H9 (cell line): ENCODE measurements at regions not wholly inside any gene's neighbourhood (a gene's known extent, or its start where the extent isn't known, plus 50 kb on each side); places are given as distances from the start of the nearest gene placed in this dataset.

Experiments
- DNase-seq: peaks from one replicate; pipeline ENCODE4 v3.0.0-alpha.2; 2017
- H2AFZ ChIP-seq: one replicate; pipeline ENCODE4 v1.6.1; 2013; ENCODE audit warnings: mild to moderate bottlenecking, low read length, control low read depth, moderate library complexity
- H2AK5ac ChIP-seq: 2 replicates; pipeline ENCODE4 v1.6.1; 2013; ENCODE audit warnings: low read length, control low read depth, mixed read lengths; ENCODE audit not compliant: insufficient read length
- H2BK120ac ChIP-seq: one replicate; pipeline ENCODE4 v1.6.1; 2013; ENCODE audit warnings: low read depth, mild to moderate bottlenecking, low read length, control low read depth, inconsistent platforms; ENCODE audit not compliant: poor library complexity, severe bottlenecking
- H2BK12ac ChIP-seq: 2 replicates; pipeline ENCODE4 v1.6.1; 2013; ENCODE audit warnings: low read length, control low read depth, mixed read lengths, low read depth; ENCODE audit not compliant: insufficient read length
- H2BK15ac ChIP-seq: 2 replicates; pipeline ENCODE4 v1.6.1; 2013; ENCODE audit warnings: low read depth, low read length, control low read depth
- H2BK20ac ChIP-seq: one replicate; pipeline ENCODE4 v1.6.1; 2013; ENCODE audit warnings: low read depth, mild to moderate bottlenecking, low read length, control low read depth, inconsistent platforms; ENCODE audit not compliant: poor library complexity, severe bottlenecking
- H2BK5ac ChIP-seq: 2 replicates; pipeline ENCODE4 v1.6.1; 2013; ENCODE audit warnings: low read length, control low read depth, mixed read lengths; ENCODE audit not compliant: insufficient read length
- H3K14ac ChIP-seq: 2 replicates; pipeline ENCODE4 v1.6.1; 2013; ENCODE audit warnings: low read length, control low read depth; ENCODE audit not compliant: insufficient read depth
- H3K18ac ChIP-seq: 2 replicates; pipeline ENCODE4 v1.6.1; 2013; ENCODE audit warnings: low read depth, mild to moderate bottlenecking, mixed read lengths, low read length, control low read depth; ENCODE audit not compliant: insufficient read length
- H3K23ac ChIP-seq: 2 replicates; pipeline ENCODE4 v1.6.1; 2013; ENCODE audit warnings: low read length, control low read depth, mixed read lengths, low read depth; ENCODE audit not compliant: insufficient read length
- H3K23me2 ChIP-seq: 2 replicates; pipeline ENCODE4 v1.6.1; 2013; ENCODE audit warnings: low read depth, mild to moderate bottlenecking, mixed read lengths, low read length, control low read depth; ENCODE audit not compliant: insufficient read length, poor library complexity, severe bottlenecking
- H3K27ac ChIP-seq: 2 replicates; pipeline ENCODE4 v1.5.1; 2013; ENCODE audit warnings: low read length, control low read depth, mixed read lengths, low read depth; ENCODE audit not compliant: insufficient read length
- H3K27me3 ChIP-seq: 2 replicates; pipeline ENCODE4 v1.6.1; 2013; ENCODE audit warnings: low read length, control low read depth, inconsistent platforms; ENCODE audit not compliant: insufficient read depth
- H3K4ac ChIP-seq: 2 replicates; pipeline ENCODE4 v1.6.1; 2013; ENCODE audit warnings: low read depth, mild to moderate bottlenecking, control low read depth, inconsistent platforms, low read length, moderate library complexity
- H3K4me1 ChIP-seq: 2 replicates; pipeline ENCODE4 v1.6.1; 2013; ENCODE audit warnings: low read length, control low read depth, inconsistent platforms; ENCODE audit not compliant: insufficient read depth
- H3K4me2 ChIP-seq: 2 replicates; pipeline ENCODE4 v1.6.1; 2013; ENCODE audit warnings: low read length, control low read depth, mixed read lengths; ENCODE audit not compliant: insufficient read length, insufficient read depth
- H3K56ac ChIP-seq: 2 replicates; pipeline ENCODE4 v1.6.1; 2013; ENCODE audit warnings: low read depth, mild to moderate bottlenecking, mixed read lengths, low read length, control low read depth; ENCODE audit not compliant: insufficient read length
- H3K79me1 ChIP-seq: 2 replicates; pipeline ENCODE4 v1.6.1; 2013; ENCODE audit warnings: low read depth, mild to moderate bottlenecking, moderate library complexity, low read length, control low read depth, inconsistent platforms; ENCODE audit not compliant: insufficient read depth, poor library complexity, severe bottlenecking
- H3K79me2 ChIP-seq: 2 replicates; pipeline ENCODE4 v1.6.1; 2013; ENCODE audit warnings: low read length, control low read depth, inconsistent platforms; ENCODE audit not compliant: insufficient read depth
- H3K9ac ChIP-seq: 2 replicates; pipeline ENCODE4 v1.6.1; 2013; ENCODE audit warnings: low read length, control low read depth, mixed read lengths; ENCODE audit not compliant: insufficient read length; ENCODE audit errors: extremely low read depth
- H3K9me3 ChIP-seq: one replicate; pipeline ENCODE4 v1.6.1; 2013; ENCODE audit warnings: low read depth, low read length, inconsistent platforms; ENCODE audit not compliant: control insufficient read depth
- H3T11ph ChIP-seq: one replicate; pipeline ENCODE4 v1.6.1; 2013; ENCODE audit warnings: mild to moderate bottlenecking, low read length, control low read depth, inconsistent platforms
- H4K20me1 ChIP-seq: one replicate; pipeline ENCODE4 v1.6.1; 2013; ENCODE audit not compliant: control insufficient read depth, insufficient read length, insufficient read depth
- H4K5ac ChIP-seq: 2 replicates; pipeline ENCODE4 v1.6.1; 2013; ENCODE audit warnings: low read depth, mild to moderate bottlenecking, mixed read lengths, low read length, control low read depth; ENCODE audit not compliant: insufficient read length
- H4K8ac ChIP-seq: replicated peaks from 2 replicates; pipeline ENCODE4 v1.6.1; 2013; ENCODE audit warnings: low read length, control low read depth, mixed read lengths, low read depth; ENCODE audit not compliant: insufficient read length
- H4K91ac ChIP-seq: 2 replicates; pipeline ENCODE4 v1.6.1; 2013; ENCODE audit warnings: low read depth, mild to moderate bottlenecking, moderate library complexity, mixed read lengths, low read length, control low read depth; ENCODE audit not compliant: insufficient read length
- H3K27ac Mint-ChIP-seq, 3 experiments: 2 replicates in 2 of 3; 3 replicates in 1 of 3; pipeline ENCODE4 v1.8.0; 2020 to 2021; ENCODE audit warnings: mixed read lengths in 3 of 3, mild to moderate bottlenecking in 1 of 3, moderate library complexity in 1 of 3
- H3K27me3 Mint-ChIP-seq: 2 replicates; pipeline ENCODE4 v1.8.0; 2021; ENCODE audit warnings: low read depth, mild to moderate bottlenecking, moderate library complexity, mixed read lengths
- H3K36me3 Mint-ChIP-seq, 3 experiments: 2 replicates in 2 of 3; 3 replicates in 1 of 3; pipeline ENCODE4 v1.8.0; 2020 to 2021; ENCODE audit warnings: low read depth in 3 of 3, mixed read lengths in 3 of 3; ENCODE audit not compliant: insufficient read depth in 1 of 3
- H3K4me1 Mint-ChIP-seq, 2 experiments: 2 replicates each; pipeline ENCODE4 v1.8.0; 2020; ENCODE audit warnings: mixed read lengths in 2 of 2
- H3K4me3 Mint-ChIP-seq, 2 experiments: 2 replicates in 1 of 2; 3 replicates in 1 of 2; pipeline ENCODE4 v1.8.0; 2020 to 2021; ENCODE audit warnings: mild to moderate bottlenecking in 2 of 2, mixed read lengths in 2 of 2, moderate library complexity in 1 of 2
- H3K9me3 Mint-ChIP-seq, 2 experiments: 2 replicates in 1 of 2; 3 replicates in 1 of 2; pipeline ENCODE4 v1.8.0; 2020; ENCODE audit warnings: mild to moderate bottlenecking in 2 of 2, mixed read lengths in 2 of 2, moderate library complexity in 1 of 2
- WGBS: extraction: QIAGEN DNeasy Blood & Tissue Kit; methylation state at CpG from one replicate; pipeline ENCODE4 v1.1.7; 2013; ENCODE audit warnings: missing lambda C conversion rate, low lambda C conversion rate, mixed read lengths; ENCODE audit not compliant: insufficient read length; ENCODE audit errors: extremely low coverage; 5-methylcytosine and 5-hydroxymethylcytosine counted together
- TF ChIP-seq, protein P1 (sequence below): fragments of 200-600 bp; sonication (generic); conservative IDR thresholded peaks from 3 replicates; pipeline ENCODE4 v1.8.0; 2021; ENCODE audit warnings: antibody characterized with exemption, mild to moderate bottlenecking

- no peak overlapping the region for H3K27ac ChIP-seq
- H3K27me3 ChIP-seq = no peaks in the 10 kb centered on the region
- Mint-ChIP-seq H3K27me3 (no peaks in the 10 kb centered on the region; the same call in 1 of the 2 replicates), H3K4me1 (peaks cover 3 to 10% of the 10 kb centered on the region in 2 experiments; a peak in 3 of 4 replicates), H3K36me3 (0 out of 7 replicates have a peak, but pooled peaks cover 0 to 5% (median 0%) of the 10 kb centered on the region in 3 experiments), H3K27ac (no peak overlapping the region), H3K9me3 (peaks cover 0 to 2% of the 10 kb centered on the region in 2 experiments; a peak in 1 of 5 replicates), H3K4me3 (no peak overlapping the region)
- H2AFZ ChIP-seq = no peak overlapping the region
- H2BK12ac ChIP-seq = no peak overlapping the region
- TF ChIP-seq, protein P1, sequence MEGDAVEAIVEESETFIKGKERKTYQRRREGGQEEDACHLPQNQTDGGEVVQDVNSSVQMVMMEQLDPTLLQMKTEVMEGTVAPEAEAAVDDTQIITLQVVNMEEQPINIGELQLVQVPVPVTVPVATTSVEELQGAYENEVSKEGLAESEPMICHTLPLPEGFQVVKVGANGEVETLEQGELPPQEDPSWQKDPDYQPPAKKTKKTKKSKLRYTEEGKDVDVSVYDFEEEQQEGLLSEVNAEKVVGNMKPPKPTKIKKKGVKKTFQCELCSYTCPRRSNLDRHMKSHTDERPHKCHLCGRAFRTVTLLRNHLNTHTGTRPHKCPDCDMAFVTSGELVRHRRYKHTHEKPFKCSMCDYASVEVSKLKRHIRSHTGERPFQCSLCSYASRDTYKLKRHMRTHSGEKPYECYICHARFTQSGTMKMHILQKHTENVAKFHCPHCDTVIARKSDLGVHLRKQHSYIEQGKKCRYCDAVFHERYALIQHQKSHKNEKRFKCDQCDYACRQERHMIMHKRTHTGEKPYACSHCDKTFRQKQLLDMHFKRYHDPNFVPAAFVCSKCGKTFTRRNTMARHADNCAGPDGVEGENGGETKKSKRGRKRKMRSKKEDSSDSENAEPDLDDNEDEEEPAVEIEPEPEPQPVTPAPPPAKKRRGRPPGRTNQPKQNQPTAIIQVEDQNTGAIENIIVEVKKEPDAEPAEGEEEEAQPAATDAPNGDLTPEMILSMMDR = no peak
- H4K91ac ChIP-seq = no peak overlapping the region
- H2BK120ac ChIP-seq = no peak overlapping the region
- no peak overlapping the region for H3K14ac ChIP-seq
- no peak overlapping the region for H4K8ac ChIP-seq
- H3T11ph ChIP-seq = no peak overlapping the region
- no peaks in the 10 kb centered on the region for H3K4me1 ChIP-seq
- no peak overlapping the region for H3K9ac ChIP-seq
- no peak overlapping the region for H2AK5ac ChIP-seq
- H2BK20ac ChIP-seq = no peak overlapping the region
- H3K9me3 ChIP-seq = no peaks in the 10 kb centered on the region
- no peaks in the 10 kb centered on the region for H3K79me1 ChIP-seq
- no CpG with 5 or more reads among the region's 11 CpGs for WGBS
- no peak overlapping the region for H4K5ac ChIP-seq
- H4K20me1 ChIP-seq = no peaks in the 10 kb centered on the region
- no peaks in the 10 kb centered on the region for H3K23me2 ChIP-seq
- H2BK15ac ChIP-seq = no peak overlapping the region
- no peak overlapping the region for H2BK5ac ChIP-seq
- DNase-seq = no peak
- H3K4ac ChIP-seq = no peak overlapping the region
- H3K56ac ChIP-seq = no peak overlapping the region
- H3K18ac ChIP-seq = no peak overlapping the region
- no peaks in the 10 kb centered on the region for H3K79me2 ChIP-seq
- H3K4me2 ChIP-seq = no peak overlapping the region
- no peak overlapping the region for H3K23ac ChIP-seq
Observed at GRCh38 chr11:127412722-127413380, 412.3 kb upstream of the KIRREL3 start.
